Colon (tissue), 2 donors: ENCODE measurements at regions not wholly inside any gene's neighbourhood (a gene's known extent, or its start where the extent isn't known, plus 50 kb on each side); places are given as distances from the start of the nearest gene placed in this dataset.

Source experiments
- FAIRE-seq: peaks from 2 replicates; lab custom pipeline; 2012; peaks lifted over from hg19 to GRCh38; lab: Jason Lieb, UNC
- donor health status: control.
- donor health status: control.

DNA sequence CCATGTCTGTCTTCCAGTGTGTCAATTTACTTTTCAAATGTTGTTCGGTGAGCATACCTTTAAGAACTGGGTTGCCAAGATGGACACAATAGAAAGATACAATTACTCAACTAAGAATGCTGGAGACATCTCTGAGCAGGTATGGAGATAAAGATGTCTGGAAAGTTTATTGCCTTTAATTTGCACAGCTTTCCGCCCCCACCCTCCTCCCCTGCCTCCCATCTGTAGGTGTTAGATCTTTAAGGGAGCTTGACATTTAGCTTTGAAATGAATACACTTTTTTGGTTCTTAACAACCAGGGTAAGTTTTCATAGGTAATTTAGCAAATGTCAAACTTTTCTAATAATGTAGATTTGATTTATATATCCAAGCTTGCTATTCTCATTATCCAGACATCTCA lies 104.4 kb downstream of the BTBD3 start:
- FAIRE-seq: no peak

- FAIRE-seq: no peak
Observed at GRCh38 chr20:12023194-12023795, 105.6 kb downstream of the BTBD3 start.

DNA sequence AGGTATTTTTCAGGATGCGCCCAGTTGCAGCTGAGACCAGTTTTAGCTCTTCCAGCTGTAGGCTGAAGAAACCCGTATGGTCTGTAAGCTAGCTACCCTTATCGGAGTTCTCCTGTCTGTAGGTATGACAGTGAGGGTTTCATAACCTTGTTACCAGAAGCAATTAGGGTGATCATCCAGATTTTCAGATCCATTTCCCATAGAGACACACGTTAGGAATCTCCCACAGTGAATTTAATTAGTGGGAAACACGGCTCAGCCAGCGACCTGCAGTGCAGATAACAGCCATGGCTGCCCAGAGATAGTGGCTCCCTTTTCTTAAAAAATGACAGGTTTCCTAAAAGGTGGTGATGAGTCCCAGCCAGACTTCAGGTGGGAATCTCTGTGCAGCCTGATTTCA lies 111.1 kb downstream of the BTBD3 start:
- FAIRE-seq: no peak

GRCh38 chr20:12030470-12030869 lies 112.8 kb downstream of the BTBD3 start:
- no peak for FAIRE-seq

DNA sequence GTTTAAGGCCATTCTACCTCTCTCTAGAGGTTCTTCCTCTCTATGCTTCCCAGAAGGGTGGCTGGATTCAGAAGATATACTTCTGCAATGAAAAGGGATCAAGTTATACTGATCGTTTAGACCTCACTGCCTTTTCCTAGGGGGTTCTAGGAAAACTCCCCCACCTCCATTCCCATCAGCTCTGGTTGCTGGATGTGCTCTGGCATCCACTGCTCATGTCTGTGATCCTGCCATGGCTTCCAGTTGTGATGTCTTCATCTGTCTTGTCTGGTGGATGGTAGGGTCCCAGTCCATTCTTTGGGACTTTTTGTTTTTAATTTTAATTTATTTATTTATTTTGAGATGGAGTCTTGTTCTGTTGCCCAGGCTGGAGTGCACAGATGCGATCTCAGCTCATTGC lies 118.4 kb downstream of the BTBD3 start:
- no peak for FAIRE-seq

DNA sequence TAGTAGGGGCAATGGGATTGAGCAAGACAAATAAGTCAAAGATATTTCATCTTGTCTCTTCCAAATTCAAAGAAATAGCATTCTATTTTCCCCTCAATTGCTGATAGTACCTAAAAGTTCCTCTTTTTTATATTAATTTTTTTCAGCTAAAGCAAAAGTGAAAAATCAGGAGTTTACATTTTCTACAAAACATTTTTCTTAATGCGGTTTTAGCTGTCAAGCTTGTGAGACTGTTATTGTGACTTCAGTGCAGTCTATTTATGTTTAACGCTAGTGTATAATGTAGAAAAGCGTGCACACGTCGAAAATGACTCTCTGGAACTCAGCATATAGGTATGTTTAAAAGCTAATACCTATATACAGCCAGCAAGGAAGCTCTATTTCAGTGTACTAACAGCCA lies 119.8 kb downstream of the BTBD3 start:
- FAIRE-seq: no peak

DNA sequence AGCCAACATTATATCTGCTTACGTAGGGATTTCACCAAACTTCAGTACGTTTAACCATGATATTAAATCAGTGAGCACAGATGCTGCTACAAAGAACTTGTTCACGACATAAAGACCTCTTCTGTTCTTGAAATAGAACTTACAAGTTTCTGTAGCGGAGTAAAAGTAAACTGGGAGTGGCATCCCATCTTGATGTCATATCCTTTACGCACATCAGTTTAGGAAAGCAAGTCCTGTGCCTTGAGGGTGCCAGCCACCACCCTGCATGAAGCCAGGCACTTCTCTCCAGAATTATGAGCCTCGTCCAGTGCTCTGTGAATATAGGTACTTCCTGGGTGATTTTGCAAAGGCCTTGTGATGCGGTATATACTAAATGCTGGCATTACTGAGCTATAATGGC lies 122.6 kb downstream of the BTBD3 start:
- no peak for FAIRE-seq

DNA sequence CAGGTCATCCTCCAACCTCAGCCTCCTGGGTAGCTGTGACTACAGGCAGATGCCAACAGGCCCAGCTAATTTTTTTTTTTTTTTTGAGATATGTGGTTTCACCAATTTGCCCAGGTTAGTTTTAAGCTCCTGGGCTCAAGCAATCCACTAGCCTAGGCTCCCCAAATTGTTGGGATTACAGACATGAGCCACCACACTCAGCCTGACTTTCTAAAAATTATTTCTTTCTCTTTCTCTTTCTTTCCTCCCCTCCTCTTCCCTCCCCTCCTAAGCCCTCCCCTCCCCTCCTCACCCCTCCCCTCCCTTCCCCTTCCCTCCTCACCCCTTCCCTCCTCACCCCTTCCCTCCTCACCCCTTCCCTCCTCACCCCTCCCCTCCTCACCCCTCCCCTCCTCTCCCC lies 127.3 kb downstream of the BTBD3 start:
- FAIRE-seq: no peak

DNA sequence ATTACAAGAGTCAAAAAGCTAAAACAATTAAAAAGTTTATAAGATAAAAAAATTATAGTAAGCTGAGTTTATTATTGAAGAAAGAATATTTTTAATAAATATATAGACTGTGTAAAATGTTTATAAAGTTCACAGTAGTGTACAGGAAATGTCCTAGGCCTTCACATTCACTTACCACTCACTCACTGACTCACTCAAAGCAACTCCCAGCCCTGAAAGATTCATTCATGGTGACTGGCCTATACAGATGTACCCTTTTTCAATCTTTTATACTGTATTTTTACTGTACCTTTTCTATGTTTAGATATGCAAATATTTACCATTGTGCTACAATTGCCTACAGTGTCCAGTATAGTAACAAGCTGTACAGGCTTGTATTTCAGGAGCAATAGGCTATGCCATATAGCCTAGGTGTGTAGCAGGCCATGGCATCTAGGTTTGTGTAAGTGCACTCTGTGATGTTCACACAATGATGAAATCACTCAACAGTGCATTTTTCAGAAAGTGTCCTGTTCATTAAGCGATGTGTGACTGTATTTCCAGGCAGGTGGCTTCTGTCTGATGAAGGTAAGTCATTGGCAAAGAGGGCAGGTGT lies 130.2 kb downstream of the BTBD3 start:
- no peak for FAIRE-seq

- no peak for FAIRE-seq
Observed at GRCh38 chr20:12049125-12049524, 131.4 kb downstream of the BTBD3 start.

DNA sequence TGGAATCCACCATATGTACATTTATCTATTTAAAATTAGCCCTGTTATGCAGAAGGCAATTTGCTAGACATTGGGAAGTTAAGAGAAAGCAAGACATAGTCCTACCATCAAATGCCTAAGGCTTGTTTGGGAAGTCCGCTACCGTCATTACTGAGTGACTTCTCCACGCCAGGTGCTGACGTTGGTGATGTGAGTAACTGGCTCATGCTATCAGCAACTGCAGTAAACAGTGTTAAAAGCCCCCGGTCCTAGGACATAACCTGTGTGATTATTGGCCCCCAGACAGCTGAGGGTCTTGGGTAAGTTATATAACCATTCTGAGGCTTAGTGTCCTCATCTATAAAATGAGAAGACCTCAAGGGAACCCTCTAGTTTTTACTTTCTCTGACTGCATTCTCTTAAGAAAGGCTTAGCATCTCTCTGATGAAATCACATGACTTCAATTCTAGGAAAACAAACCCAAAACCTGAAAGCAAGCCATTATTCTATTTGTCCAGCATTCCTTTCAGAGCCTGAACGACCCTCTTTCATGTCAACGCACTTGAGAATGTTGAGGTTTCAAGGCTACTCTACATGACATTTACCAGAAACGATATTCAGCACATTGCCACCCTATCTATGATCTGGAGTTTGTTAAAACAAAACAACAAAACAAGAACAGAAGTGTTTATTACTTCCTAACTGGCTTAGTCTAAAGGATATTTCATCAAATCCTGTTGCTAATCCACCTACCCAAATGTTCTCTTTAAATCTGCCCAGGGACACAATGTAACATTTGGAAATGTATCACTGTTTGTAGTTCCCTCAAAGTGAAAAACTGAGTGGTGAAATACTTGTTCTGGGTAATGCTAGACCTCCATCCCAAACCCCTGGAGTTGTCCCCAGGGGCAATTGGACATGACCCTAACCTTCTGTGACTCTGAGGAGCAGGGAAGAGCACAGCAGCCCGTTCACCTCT lies 133.8 kb downstream of the BTBD3 start:
- FAIRE-seq: no peak

- FAIRE-seq: no peak
Observed at GRCh38 chr20:12053353-12053752, 135.7 kb downstream of the BTBD3 start.

GRCh38 chr20:12054556-12054955 lies 136.9 kb downstream of the BTBD3 start:
- FAIRE-seq: no peak

DNA sequence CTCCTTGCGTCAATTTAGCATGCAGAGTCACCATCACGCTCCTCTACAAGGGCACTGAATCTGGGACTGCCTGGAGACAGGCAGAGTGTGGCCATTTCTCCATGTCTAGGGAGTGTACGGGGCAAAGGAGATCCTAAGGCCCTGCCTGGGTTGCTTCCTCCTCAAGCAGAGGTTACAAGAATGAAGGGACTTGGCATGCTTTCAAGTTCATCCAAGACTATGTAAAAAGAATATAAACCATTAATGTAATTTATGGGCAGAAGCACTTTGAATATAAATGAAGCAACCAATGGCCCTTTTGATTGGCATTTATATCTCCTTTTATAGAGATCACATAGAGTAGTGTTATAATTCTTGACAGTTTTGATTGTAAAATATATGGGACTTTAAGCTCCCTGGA lies 137.5 kb downstream of the BTBD3 start:
- no peak for FAIRE-seq

GRCh38 chr20:12056839-12057238 lies 139.1 kb downstream of the BTBD3 start:
- no peak for FAIRE-seq

DNA sequence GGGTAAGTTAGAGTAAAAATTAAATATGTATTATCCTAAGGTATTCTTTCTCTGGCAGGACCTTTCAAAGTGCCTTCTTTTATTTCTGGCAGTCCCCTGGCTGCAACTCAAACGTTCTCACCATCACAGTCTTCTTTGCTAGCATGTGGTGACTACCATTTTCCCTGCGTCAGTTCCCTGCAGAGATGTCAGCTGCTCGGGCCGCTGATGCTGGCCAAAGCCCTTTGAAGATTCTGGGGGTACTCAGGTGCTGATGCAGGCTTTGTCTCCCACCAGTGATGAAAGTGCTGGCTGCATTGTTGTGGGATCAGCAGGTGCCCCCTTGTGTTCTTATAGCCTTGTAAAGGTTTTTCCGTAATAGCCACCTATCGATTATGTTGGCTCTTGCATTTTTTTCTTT lies 140.1 kb downstream of the BTBD3 start:
- FAIRE-seq: no peak

DNA sequence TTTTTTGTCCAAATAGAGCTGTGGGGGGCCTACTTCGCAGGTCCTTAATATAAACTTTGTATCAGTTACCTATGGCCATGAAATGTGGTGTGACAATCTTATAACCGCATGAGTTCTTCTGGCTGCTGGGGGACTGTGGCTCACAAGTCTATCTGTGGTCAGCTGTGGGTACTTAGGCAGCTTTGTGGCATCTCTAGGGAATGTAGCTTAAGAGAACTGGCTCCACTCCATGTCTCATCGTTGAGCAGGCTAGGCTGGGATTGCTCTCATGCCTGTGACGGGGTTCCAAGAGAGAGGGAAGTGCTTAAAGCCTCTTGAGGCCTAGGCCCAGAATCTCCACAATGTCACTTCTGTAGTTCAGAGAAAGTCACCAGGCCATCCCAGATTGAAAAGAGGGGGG lies 140.5 kb downstream of the BTBD3 start:
- no peak for FAIRE-seq

DNA sequence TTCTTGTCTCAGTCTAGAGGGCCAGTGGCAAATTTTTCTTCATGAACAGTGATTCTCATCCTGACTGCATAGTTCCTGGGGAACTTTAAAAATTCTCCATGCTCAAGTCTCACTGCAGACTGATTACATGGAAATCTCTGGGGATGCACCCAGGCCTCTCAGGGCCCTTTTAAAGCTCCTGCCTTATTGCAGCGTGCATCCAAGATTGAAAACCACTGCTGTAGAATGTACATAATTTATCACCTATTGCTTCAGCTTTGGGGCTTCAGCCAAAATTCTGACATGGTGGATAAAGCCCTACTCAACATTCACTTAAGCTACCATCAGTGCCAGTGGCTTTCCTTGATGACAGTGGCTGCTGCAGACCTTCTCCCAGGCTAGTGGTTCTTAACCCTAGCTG lies 143.8 kb downstream of the BTBD3 start:
- no peak for FAIRE-seq

GRCh38 chr20:12063106-12063684 lies 145.5 kb downstream of the BTBD3 start:
- FAIRE-seq: no peak

GRCh38 chr20:12064540-12064939 lies 146.8 kb downstream of the BTBD3 start:
- FAIRE-seq: no peak

GRCh38 chr20:12067686-12068085 lies 150.0 kb downstream of the BTBD3 start:
- no peak for FAIRE-seq

- FAIRE-seq: no peak
Observed at GRCh38 chr20:12068121-12068520, 150.4 kb downstream of the BTBD3 start.

DNA sequence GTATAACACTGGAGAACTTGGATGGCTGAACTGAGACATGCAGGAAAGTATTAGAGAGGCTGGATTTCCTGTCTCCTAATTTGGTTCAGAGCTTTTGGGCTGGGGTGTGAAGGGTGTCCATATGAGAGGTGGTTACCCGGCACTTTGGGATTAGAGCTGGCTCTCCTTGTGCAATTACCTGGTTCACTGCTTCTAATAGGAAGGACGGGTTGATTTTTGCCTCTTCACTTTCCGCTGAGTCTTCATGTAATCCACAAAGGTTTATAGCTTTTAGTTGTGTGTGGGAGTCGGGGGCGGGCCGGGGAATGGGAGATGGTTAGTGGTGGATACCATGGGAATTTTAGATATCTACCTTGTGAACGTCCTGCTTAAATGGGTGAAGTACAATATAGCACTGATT lies 151.5 kb downstream of the BTBD3 start:
- no peak for FAIRE-seq
